HEK293T (cell line): ENCODE measurements at regions not wholly inside any gene's neighbourhood (a gene's known extent, or its start where the extent isn't known, plus 50 kb on each side); places are given as distances from the start of the nearest gene placed in this dataset.

ENCODE experiments used
- SP1 ChIP-seq: fragments of 450-650 bp; IDR thresholded peaks from 2 replicates; pipeline ENCODE4 v1.6.1; 2017
- SUZ12 ChIP-seq: fragments of 450-650 bp; IDR thresholded peaks from 2 replicates; pipeline ENCODE4 v1.6.1; 2016; ENCODE audit warnings: mild to moderate bottlenecking

DNA sequence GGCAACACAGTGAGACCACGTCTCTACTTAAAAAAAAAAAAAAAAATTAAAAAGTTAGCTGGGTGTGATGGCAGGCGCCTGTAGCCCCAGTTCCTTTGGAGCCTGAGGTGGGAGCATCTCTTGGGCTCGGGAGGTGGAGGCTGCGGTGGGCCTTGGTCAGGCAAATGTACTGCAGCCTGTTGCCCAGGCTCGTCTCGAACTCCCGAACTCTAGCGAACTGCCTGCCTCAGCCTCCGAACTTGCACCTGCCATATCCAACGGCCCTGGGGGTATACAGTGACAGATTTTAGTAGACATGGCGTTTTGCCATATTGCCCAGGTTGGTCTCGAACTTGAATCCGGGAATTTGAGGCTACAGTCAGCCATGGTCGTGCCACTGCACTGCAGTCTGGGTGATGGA lies 195.4 kb downstream of the ALG10 start:
- no peak for TF ChIP-seq SP1
- TF ChIP-seq SUZ12: no peak
